Loucy (cell line): ENCODE measurements at regions not wholly inside any gene's neighbourhood (a gene's known extent, or its start where the extent isn't known, plus 50 kb on each side); places are given as distances from the start of the nearest gene placed in this dataset.

Source experiments
- H2AFZ ChIP-seq: fragments of 200-600 bp; sonication (generic); 2 replicates; pipeline ENCODE4 v1.6.0; 2016; ENCODE audit warnings: antibody characterized with exemption, mild to moderate bottlenecking, low read length, moderate library complexity
- H3F3A ChIP-seq: fragments of 200-600 bp; 2 replicates; pipeline ENCODE4 v1.6.0; 2016; ENCODE audit warnings: antibody characterized with exemption, low read depth, mild to moderate bottlenecking
- H3K27me3 ChIP-seq: fragments of 200-600 bp; sonication (generic); 2 replicates; pipeline ENCODE4 v1.6.1; 2014; ENCODE audit warnings: low read length, mild to moderate bottlenecking; ENCODE audit not compliant: insufficient read depth, poor library complexity, severe bottlenecking
- H3K36me3 ChIP-seq: fragments of 200-600 bp; sonication (generic); 2 replicates; pipeline ENCODE4 v1.6.1; 2016; ENCODE audit warnings: low read length; ENCODE audit not compliant: insufficient read depth
- H3K4me1 ChIP-seq: fragments of 200-600 bp; sonication (generic); 2 replicates; pipeline ENCODE4 v1.5.1; 2014; ENCODE audit warnings: low read length, mild to moderate bottlenecking; ENCODE audit not compliant: insufficient read depth, poor library complexity, severe bottlenecking
- H3K4me2 ChIP-seq: fragments of 200-600 bp; sonication (generic); 2 replicates; pipeline ENCODE4 v1.6.0; 2014; ENCODE audit warnings: antibody characterized with exemption, low read length, low read depth, mild to moderate bottlenecking; ENCODE audit not compliant: poor library complexity, severe bottlenecking
- H3K4me3 ChIP-seq: fragments of 200-600 bp; sonication (generic); 2 replicates; pipeline ENCODE4 v1.5.1; 2014; ENCODE audit warnings: low read length, mild to moderate bottlenecking, mixed read lengths; ENCODE audit not compliant: poor library complexity, severe bottlenecking
- H3K79me2 ChIP-seq: fragments of 200-600 bp; sonication (generic); 2 replicates; pipeline ENCODE4 v1.6.1; 2014; ENCODE audit warnings: low read length; ENCODE audit not compliant: insufficient read depth
- H3K9ac ChIP-seq: fragments of 200-600 bp; sonication (generic); 2 replicates; pipeline ENCODE4 v1.6.0; 2014; ENCODE audit warnings: mild to moderate bottlenecking, low read depth, low read length, moderate library complexity; ENCODE audit not compliant: poor library complexity, severe bottlenecking
- H3K9me2 ChIP-seq: fragments of 200-600 bp; sonication (generic); replicated peaks from 2 replicates; pipeline ENCODE4 v1.6.1; 2016; ENCODE audit warnings: low read depth, low read length, mixed read lengths
- H3K9me3 ChIP-seq: fragments of 200-600 bp; sonication (generic); 2 replicates; pipeline ENCODE4 v1.6.1; 2014; ENCODE audit warnings: mild to moderate bottlenecking, antibody characterized with exemption, low read length, low read depth; ENCODE audit not compliant: insufficient read depth
- H4K20me1 ChIP-seq: fragments of 200-600 bp; sonication (generic); 2 replicates; pipeline ENCODE4 v1.6.0; 2014; ENCODE audit warnings: antibody characterized with exemption, low read length, mild to moderate bottlenecking; ENCODE audit not compliant: insufficient read depth, poor library complexity, severe bottlenecking
- CTCF ChIP-seq: fragments of 200-600 bp; sonication (generic); conservative IDR thresholded peaks from 2 replicates; pipeline ENCODE4 v1.5.1; 2014; ENCODE audit warnings: mild to moderate bottlenecking, antibody characterized with exemption, low read length
- EZH2phosphoT487 ChIP-seq: fragments of 200-600 bp; IDR thresholded peaks from 2 replicates; pipeline ENCODE4 v1.6.1; 2018; ENCODE audit warnings: antibody characterized with exemption, mild to moderate bottlenecking, moderate library complexity, borderline replicate concordance

- H3K9ac ChIP-seq = no peak overlapping the region
Measured at GRCh38 chr2:104744537-104744936, 109.4 kb upstream of the POU3F3 start.

GRCh38 chr2:104745846-104746245 lies 108.1 kb upstream of the POU3F3 start:
- H3K9me3 ChIP-seq = no peaks in the 10 kb centered on the region
- H3K36me3 ChIP-seq = no peaks in the 10 kb centered on the region
- no peak for TF ChIP-seq EZH2phosphoT487
- H4K20me1 ChIP-seq = no peaks in the 10 kb centered on the region
- H3K79me2 ChIP-seq = no peaks in the 10 kb centered on the region
- H3F3A ChIP-seq = no peaks in the 10 kb centered on the region
- no peak overlapping the region for H3K9ac ChIP-seq
- H2AFZ ChIP-seq = no peak overlapping the region
- no peaks in the 10 kb centered on the region for H3K4me1 ChIP-seq
- no peaks in the 10 kb centered on the region for H3K27me3 ChIP-seq
- H3K9me2 ChIP-seq = no peaks in the 10 kb centered on the region
- no peak overlapping the region for H3K4me2 ChIP-seq
- no peak overlapping the region for H3K4me3 ChIP-seq

More at GRCh38 chr2:104744537-104744936, 109.4 kb upstream of the POU3F3 start:
- Histone ChIP-seq H3K4me2 (no peak overlapping the region), H3K9me2 (no peaks in the 10 kb centered on the region), H3K4me3 (no peak overlapping the region), H3K36me3 (no peaks in the 10 kb centered on the region), H4K20me1 (no peaks in the 10 kb centered on the region), H3K4me1 (no peaks in the 10 kb centered on the region), H3K9me3 (no peaks in the 10 kb centered on the region), H3K27me3 (no peaks in the 10 kb centered on the region), H2AFZ (no peak overlapping the region), H3F3A (no peaks in the 10 kb centered on the region), H3K79me2 (no peaks in the 10 kb centered on the region)
- no peak for TF ChIP-seq EZH2phosphoT487
- TF ChIP-seq CTCF = no peak

GRCh38 chr2:104746299-104746698 lies 107.6 kb upstream of the POU3F3 start:
- H2AFZ ChIP-seq = no peak overlapping the region

More at GRCh38 chr2:104746299-104746698, 107.6 kb upstream of the POU3F3 start:
- no peak for TF ChIP-seq EZH2phosphoT487
- no peak for TF ChIP-seq CTCF
- H3K79me2 ChIP-seq = no peaks in the 10 kb centered on the region
- H3K4me3 ChIP-seq = no peak overlapping the region
- no peak overlapping the region for H3K4me2 ChIP-seq
- no peaks in the 10 kb centered on the region for H3K27me3 ChIP-seq
- H3F3A ChIP-seq = no peaks in the 10 kb centered on the region
- H3K9ac ChIP-seq = no peak overlapping the region
- no peaks in the 10 kb centered on the region for H4K20me1 ChIP-seq
- H3K9me2 ChIP-seq = no peaks in the 10 kb centered on the region
- no peaks in the 10 kb centered on the region for H3K36me3 ChIP-seq
- no peaks in the 10 kb centered on the region for H3K4me1 ChIP-seq
- H3K9me3 ChIP-seq = no peaks in the 10 kb centered on the region
